ENCODE measurements at regions not wholly inside any gene's neighbourhood (a gene's known extent, or its start where the extent isn't known, plus 50 kb on each side); places are given as distances from the start of the nearest gene placed in this dataset.

DNA sequence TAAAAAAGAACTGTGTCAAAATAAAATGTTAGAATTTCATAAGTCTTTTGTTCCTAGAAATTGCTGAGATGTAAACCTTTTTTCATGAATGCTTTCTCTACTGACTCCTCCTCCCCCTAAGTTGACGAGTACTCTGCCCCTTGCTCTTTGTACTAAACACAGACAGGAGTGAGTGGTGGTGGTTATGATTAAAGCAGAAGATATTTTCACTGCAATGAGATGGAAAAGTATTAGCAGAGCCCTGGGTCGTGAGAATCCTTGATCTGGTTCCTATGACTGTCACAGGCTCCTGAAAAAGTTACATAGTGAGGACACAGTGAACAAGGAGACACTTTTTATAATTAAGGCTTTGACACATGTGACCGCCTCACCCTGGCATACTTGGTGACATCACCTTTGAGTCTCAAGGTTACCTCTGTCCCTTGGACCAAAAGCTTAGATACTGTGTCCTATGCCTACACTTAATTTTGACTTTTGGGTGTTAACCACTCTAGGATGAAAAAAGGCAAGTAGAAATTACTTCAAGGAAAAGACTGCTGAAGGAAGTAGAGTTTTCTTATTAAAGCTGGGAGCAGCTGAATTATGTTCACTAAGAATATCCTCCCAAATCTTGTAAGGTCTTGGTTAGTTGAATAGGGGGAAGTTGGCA, 130.4 kb upstream of the LYSMD4 start:
- no peak for DNase-seq (ENCODE audit: low spot score)
- H3K4me1 Mint-ChIP-seq (ENCODE audit: low read depth) = no peaks in the 10 kb centered on the region
- no peaks in the 10 kb centered on the region for H3K9me3 Mint-ChIP-seq (ENCODE audit: low read depth)
- H3K4me3 Mint-ChIP-seq (ENCODE audit: unreplicated experiment) = no peak overlapping the region
- no peaks in the 10 kb centered on the region for H3K36me3 Mint-ChIP-seq (ENCODE audit: low read depth)
- no peak overlapping the region for H3K27ac Mint-ChIP-seq (ENCODE audit: unreplicated experiment)
- no peaks in the 10 kb centered on the region for H3K27me3 Mint-ChIP-seq (ENCODE audit: low read depth)
- TF ChIP-seq, protein P1, sequence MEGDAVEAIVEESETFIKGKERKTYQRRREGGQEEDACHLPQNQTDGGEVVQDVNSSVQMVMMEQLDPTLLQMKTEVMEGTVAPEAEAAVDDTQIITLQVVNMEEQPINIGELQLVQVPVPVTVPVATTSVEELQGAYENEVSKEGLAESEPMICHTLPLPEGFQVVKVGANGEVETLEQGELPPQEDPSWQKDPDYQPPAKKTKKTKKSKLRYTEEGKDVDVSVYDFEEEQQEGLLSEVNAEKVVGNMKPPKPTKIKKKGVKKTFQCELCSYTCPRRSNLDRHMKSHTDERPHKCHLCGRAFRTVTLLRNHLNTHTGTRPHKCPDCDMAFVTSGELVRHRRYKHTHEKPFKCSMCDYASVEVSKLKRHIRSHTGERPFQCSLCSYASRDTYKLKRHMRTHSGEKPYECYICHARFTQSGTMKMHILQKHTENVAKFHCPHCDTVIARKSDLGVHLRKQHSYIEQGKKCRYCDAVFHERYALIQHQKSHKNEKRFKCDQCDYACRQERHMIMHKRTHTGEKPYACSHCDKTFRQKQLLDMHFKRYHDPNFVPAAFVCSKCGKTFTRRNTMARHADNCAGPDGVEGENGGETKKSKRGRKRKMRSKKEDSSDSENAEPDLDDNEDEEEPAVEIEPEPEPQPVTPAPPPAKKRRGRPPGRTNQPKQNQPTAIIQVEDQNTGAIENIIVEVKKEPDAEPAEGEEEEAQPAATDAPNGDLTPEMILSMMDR (IDR thresholded peaks at IDR 0.05) = no peak

DNA sequence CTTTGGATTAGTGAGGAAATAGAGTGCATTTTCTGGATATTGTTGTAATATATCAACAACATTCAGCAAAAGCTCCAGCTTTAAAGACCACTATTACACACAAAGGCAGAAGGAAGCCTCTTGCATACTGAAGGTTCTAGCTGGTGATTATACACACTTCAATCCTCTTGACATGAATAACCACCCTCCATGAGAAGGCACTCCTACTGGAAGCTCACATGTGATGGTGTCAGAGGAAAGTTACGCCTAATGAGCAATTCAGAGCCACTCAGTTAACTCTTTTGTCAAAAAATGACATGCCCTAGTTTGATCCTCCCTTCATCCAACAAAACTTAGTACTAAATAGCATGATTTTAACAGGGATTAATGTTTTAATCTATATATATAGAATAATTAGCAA, 124.6 kb upstream of the LYSMD4 start:
- no peaks in the 10 kb centered on the region for H3K9me3 Mint-ChIP-seq (ENCODE audit: low read depth)
- TF ChIP-seq, protein P1 (IDR thresholded peaks at IDR 0.05) = no peak

GRCh38 chr15:99850517-99850916, 117.3 kb upstream of the LYSMD4 start:
- no peaks in the 10 kb centered on the region for H3K4me1 Mint-ChIP-seq (ENCODE audit: low read depth)
- TF ChIP-seq, protein P1 (IDR thresholded peaks at IDR 0.05) = no peak
- no peaks in the 10 kb centered on the region for H3K27me3 Mint-ChIP-seq (ENCODE audit: low read depth)
- H3K27ac Mint-ChIP-seq (ENCODE audit: unreplicated experiment) = no peak overlapping the region
- no peak overlapping the region for H3K4me3 Mint-ChIP-seq (ENCODE audit: unreplicated experiment)
- no peak for DNase-seq (ENCODE audit: low spot score)
- H3K36me3 Mint-ChIP-seq (ENCODE audit: low read depth) = no peaks in the 10 kb centered on the region
- H3K9me3 Mint-ChIP-seq (ENCODE audit: low read depth) = no peaks in the 10 kb centered on the region

More for the DNA sequence above, 124.6 kb upstream of the LYSMD4 start:
- DNase-seq (ENCODE audit: low spot score) = no peak
- Mint-ChIP-seq H3K36me3 (ENCODE audit: low read depth) (peaks cover 3% of the 10 kb centered on the region), H3K27me3 (ENCODE audit: low read depth) (no peaks in the 10 kb centered on the region), H3K4me1 (ENCODE audit: low read depth) (no peaks in the 10 kb centered on the region), H3K27ac (ENCODE audit: unreplicated experiment) (no peak overlapping the region), H3K4me3 (ENCODE audit: unreplicated experiment) (no peak overlapping the region)

DNA sequence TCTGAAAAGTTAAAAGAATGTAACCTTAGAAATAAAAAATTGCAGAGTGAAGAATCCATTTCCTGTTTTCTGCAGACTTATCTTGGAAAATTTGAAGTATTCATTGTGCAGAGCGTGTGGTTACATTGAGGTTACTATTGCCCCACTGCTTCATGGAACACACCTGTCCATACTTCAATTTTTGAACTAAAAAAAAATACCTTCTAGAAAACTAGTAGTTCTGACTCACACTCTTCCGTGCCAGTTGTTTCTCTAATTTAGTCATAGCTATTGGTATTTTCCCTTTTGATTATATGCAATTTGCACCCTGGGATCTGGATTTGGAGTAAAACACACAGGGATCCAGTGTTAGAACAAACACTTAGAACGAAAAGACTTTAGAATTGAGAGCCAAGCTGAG, 111.8 kb upstream of the LYSMD4 start:
- TF ChIP-seq, protein P1 (IDR thresholded peaks at IDR 0.05) = no peak
- H3K27ac Mint-ChIP-seq (ENCODE audit: unreplicated experiment) = no peak overlapping the region
- H3K36me3 Mint-ChIP-seq (ENCODE audit: low read depth) = peaks cover 1% of the 10 kb centered on the region
- DNase-seq (ENCODE audit: low spot score) = no peak
- no peak overlapping the region for H3K4me3 Mint-ChIP-seq (ENCODE audit: unreplicated experiment)
- H3K27me3 Mint-ChIP-seq (ENCODE audit: low read depth) = no peaks in the 10 kb centered on the region
- H3K9me3 Mint-ChIP-seq (ENCODE audit: low read depth) = no peaks in the 10 kb centered on the region
- H3K4me1 Mint-ChIP-seq (ENCODE audit: low read depth) = peaks cover 14% of the 10 kb centered on the region

DNA sequence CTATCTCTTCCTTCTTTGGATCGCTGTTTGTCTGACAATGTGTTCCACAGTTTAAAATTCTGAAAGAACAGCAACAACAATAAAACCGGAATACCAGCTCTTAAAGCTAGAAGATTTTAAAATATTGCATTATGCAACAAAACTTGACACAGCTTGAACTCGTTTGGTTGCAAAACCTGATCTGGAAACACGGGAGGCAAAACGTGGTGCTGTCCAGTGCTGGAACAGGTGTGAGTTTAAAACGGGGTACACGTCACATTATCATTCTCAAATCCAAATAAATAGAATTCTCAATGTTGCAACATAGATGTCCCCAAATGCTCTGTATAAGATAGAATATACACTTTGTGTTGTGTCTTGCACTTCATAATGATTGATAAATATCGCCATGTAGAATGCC, 110.9 kb upstream of the LYSMD4 start:
- Mint-ChIP-seq H3K36me3 (ENCODE audit: low read depth) (peaks cover 5% of the 10 kb centered on the region), H3K27ac (ENCODE audit: unreplicated experiment) (no peak overlapping the region), H3K9me3 (ENCODE audit: low read depth) (no peaks in the 10 kb centered on the region), H3K4me1 (ENCODE audit: low read depth) (peaks cover 14% of the 10 kb centered on the region), H3K27me3 (ENCODE audit: low read depth) (no peaks in the 10 kb centered on the region), H3K4me3 (ENCODE audit: unreplicated experiment) (no peak overlapping the region)
- TF ChIP-seq, protein P1 (IDR thresholded peaks at IDR 0.05) = no peak
- no peak for DNase-seq (ENCODE audit: low spot score)
